Left lung (tissue), 4 donors: ENCODE measurements at regions not wholly inside any gene's neighbourhood (a gene's known extent, or its start where the extent isn't known, plus 50 kb on each side); places are given as distances from the start of the nearest gene placed in this dataset.

Experiments
- ATAC-seq: fragments of 200-7000 bp; cut with Tn5 transposase; one replicate; pipeline ENCODE4 v1.9.1; 2020; ENCODE audit warnings: moderate library complexity
- DNase-seq, 4 donors: peaks; one replicate each; pipeline ENCODE4 v3.0.0-alpha.2; 2013 to 2020
- H3K27ac ChIP-seq, 2 donors: fragments of 200-600 bp; sonication (generic) in 1 of 2; one replicate each; pipeline versions ENCODE4 v1.5.0 to v1.8.0; 2020 to 2021
- H3K27me3 ChIP-seq, 2 donors: fragments of 200-600 bp; sonication (generic) in 1 of 2; one replicate each; pipeline versions ENCODE4 v1.5.0 to v1.8.0; 2020 to 2021
- H3K36me3 ChIP-seq, 2 donors: fragments of 200-600 bp; sonication (generic) in 1 of 2; one replicate each; pipeline versions ENCODE4 v1.5.0 to v1.8.0; 2020 to 2021
- H3K4me1 ChIP-seq, 2 donors: fragments of 200-600 bp; one replicate each; pipeline ENCODE4 v1.8.0; 2021
- H3K4me3 ChIP-seq, 2 donors: fragments of 200-600 bp; sonication (generic) in 1 of 2; one replicate each; pipeline versions ENCODE4 v1.5.0 to v1.8.0; 2020 to 2021; ENCODE audit warnings: mild to moderate bottlenecking in 1 of 2
- H3K9me3 ChIP-seq, 2 donors: fragments of 200-600 bp; sonication (generic) in 1 of 2; one replicate each; pipeline versions ENCODE4 v1.5.0 to v1.8.0; 2020 to 2021
- intact Hi-C, 2 donors: fragments of 100-400 bp; cut with DNase I; formaldehyde crosslinking; loops; one replicate each; pipeline versions ENCODE4 v1.11.2 to v1.14.2; 2022
- TF ChIP-seq, protein P1 (sequence below), 2 donors: fragments of 200-600 bp; sonication (generic) in 1 of 2; IDR thresholded peaks; one replicate each; pipeline versions ENCODE4 v1.5.0 to v1.8.0; 2021; ENCODE audit warnings: antibody characterized with exemption in 2 of 2
- donor health status: DM: no; HTN: yes; CAD: no.
- donor health status: DM: no; HTN: no; CAD: no.

DNA sequence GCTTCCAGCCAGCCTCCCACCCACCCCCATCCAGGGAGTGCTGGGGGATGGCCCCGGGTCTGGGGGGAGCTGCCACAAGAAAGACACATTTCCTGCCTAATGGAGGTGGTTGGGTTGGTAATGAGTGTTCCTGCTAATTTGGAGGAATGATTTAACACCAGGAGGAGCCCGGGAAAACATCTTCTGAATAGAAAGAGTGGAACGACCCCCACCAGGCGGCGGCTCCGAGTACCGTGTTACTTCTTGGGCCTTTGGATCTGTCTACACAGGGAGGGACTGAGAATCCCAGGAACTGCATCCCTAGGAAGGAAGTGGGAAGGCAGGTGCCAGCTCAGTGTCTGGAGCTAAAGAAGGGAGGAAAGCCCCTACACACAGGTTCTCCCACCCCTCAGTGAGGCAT, 64.6 kb downstream of the TSPAN17 start:
- Histone ChIP-seq H3K36me3 (no peaks in the 10 kb centered on the region), H3K4me1 (no peaks in the 10 kb centered on the region), H3K9me3 (peaks cover 0 to 8% of the 10 kb centered on the region in 2 donors), H3K27me3 (peaks cover 0 to 88% of the 10 kb centered on the region in 2 donors), H3K27ac (no peak overlapping the region), H3K4me3 (no peak overlapping the region)
- intact Hi-C loops: no loop called here
- ATAC-seq (no peak), DNase-seq (no peak)
- TF ChIP-seq, protein P1, sequence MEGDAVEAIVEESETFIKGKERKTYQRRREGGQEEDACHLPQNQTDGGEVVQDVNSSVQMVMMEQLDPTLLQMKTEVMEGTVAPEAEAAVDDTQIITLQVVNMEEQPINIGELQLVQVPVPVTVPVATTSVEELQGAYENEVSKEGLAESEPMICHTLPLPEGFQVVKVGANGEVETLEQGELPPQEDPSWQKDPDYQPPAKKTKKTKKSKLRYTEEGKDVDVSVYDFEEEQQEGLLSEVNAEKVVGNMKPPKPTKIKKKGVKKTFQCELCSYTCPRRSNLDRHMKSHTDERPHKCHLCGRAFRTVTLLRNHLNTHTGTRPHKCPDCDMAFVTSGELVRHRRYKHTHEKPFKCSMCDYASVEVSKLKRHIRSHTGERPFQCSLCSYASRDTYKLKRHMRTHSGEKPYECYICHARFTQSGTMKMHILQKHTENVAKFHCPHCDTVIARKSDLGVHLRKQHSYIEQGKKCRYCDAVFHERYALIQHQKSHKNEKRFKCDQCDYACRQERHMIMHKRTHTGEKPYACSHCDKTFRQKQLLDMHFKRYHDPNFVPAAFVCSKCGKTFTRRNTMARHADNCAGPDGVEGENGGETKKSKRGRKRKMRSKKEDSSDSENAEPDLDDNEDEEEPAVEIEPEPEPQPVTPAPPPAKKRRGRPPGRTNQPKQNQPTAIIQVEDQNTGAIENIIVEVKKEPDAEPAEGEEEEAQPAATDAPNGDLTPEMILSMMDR (IDR thresholded peaks at IDR 0.05): no peak

DNA sequence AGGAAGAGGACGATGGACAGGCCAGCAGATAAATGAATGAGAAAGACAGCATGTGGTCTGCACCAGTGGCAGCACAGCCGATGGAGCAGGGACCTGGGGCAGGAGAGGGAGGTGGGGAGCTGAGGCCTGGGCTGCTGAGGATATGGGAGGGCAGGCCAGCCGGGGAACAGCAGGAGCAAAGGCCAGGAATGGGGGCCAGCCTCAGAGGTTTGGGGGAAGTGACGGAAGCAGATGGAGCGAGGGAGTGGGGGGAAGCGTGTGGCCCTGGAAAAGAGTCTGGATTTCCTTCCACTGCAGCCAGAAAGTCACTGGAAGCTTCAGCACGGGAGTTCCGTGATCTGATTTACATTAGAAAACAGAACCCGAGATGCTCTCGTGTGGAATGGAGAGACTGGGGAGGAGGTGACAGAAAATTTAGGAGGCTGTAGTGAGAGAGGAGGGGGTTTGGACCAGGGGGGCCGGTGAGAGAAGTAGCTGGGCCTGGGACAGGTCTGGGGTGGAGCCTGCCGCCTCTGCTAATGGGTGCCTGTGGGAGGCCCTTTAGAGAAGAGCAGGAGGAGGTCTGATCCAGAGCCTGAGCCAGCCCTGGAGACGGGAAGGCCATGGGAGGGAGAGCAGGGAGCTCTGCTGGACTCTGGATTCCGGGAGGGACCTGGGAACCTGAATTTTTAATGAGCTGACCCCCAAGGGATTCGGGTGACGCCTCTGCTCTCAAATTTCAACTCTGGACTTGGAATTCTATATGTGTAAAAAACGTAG, 65.4 kb downstream of the TSPAN17 start:
- TF ChIP-seq, protein P1 (IDR thresholded peaks at IDR 0.05): no peak
- intact Hi-C loops: no loop called here
- no peak for DNase-seq
- Histone ChIP-seq H3K27me3 (peaks cover 0 to 94% of the 10 kb centered on the region in 2 donors), H3K4me3 (no peak overlapping the region), H3K9me3 (peaks cover 0 to 8% of the 10 kb centered on the region in 2 donors), H3K27ac (no peak overlapping the region), H3K36me3 (no peaks in the 10 kb centered on the region), H3K4me1 (no peaks in the 10 kb centered on the region)
- no peak for ATAC-seq

DNA sequence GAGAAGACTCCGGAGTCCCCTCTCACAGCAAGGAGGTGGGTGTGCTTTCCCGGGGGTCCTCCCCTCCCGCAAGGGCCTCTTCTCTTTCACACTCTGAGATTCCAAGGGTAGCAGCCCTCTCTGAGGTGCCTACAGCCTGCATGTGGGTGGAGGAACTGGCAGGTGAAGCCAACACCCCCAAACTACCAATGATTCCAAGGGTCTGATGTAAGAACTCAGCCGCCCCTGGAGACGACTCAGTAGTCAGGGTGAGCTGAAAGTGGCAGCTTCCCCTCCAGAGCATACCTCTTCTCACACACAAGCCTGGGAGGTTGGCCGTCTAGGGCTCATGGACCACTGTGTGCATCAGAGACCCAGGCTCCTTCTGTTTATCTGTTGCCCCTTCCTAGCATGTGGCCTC, 66.1 kb downstream of the TSPAN17 start:
- ATAC-seq: no peak
- Histone ChIP-seq H3K27ac (no peak overlapping the region), H3K27me3 (peaks cover 0 to 94% of the 10 kb centered on the region in 2 donors), H3K4me3 (no peak overlapping the region), H3K36me3 (no peaks in the 10 kb centered on the region), H3K4me1 (no peaks in the 10 kb centered on the region), H3K9me3 (peaks cover 0 to 8% of the 10 kb centered on the region in 2 donors)
- intact Hi-C loops: no loop called here
- TF ChIP-seq, protein P1 (IDR thresholded peaks at IDR 0.05): no peak
- DNase-seq: no peak

DNA sequence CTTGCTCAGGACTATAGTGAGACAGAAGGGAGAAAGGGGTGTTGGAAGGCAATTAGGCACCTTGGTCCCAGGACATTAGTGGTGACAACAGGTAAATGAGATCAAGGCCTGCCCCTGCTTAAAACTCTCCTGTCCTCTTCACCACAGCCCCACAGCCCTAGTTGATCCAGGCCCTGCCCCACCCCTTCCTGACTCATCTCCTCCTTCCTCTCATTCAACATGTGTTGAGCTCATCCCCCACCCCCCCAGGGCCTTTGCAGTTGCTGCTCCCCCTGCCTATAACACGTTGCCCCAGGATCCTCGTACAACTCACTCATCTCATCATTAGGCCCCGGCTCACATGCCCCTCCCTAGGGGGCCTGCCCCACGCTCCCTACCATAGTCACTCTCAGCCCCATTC, 66.8 kb downstream of the TSPAN17 start:
- no peak overlapping the region for H3K4me3 ChIP-seq
- H3K27me3 ChIP-seq: peaks cover 0 to 96% of the 10 kb centered on the region in 2 donors
- peaks cover 0 to 8% of the 10 kb centered on the region in 2 donors for H3K9me3 ChIP-seq
- no peaks in the 10 kb centered on the region for H3K4me1 ChIP-seq
- no peak overlapping the region for H3K27ac ChIP-seq
- TF ChIP-seq, protein P1 (IDR thresholded peaks at IDR 0.05): no peak
- ATAC-seq (no peak), DNase-seq (no peak)
- intact Hi-C loops: no loop called here
- H3K36me3 ChIP-seq: no peaks in the 10 kb centered on the region

DNA sequence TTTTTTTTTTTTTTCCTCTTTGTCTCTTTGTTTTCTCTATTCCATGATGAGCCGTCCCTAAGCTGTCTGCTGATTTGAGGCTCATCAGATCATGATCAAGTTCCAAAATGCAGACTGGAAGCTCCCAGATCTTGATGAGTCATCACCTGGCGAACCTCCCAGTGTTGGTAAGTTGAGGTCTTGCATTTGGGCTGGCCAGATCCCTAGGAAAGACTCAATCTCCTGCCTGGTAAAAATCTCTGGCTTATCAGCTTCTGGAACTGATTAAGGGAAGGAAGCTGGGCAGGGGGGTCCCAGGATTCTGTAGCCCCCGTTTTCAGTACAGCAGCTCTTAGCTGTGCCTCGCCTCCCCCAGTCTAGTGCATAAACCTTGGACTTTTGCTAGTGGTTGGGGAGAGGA, 69.0 kb downstream of the TSPAN17 start:
- no peak for DNase-seq
- Histone ChIP-seq H3K9me3 (peaks cover 0 to 8% of the 10 kb centered on the region in 2 donors), H3K4me3 (no peak overlapping the region), H3K36me3 (no peaks in the 10 kb centered on the region), H3K27ac (no peak overlapping the region), H3K4me1 (no peaks in the 10 kb centered on the region), H3K27me3 (peaks cover 0 to 99% of the 10 kb centered on the region in 2 donors)
- intact Hi-C loops: no loop called here
- TF ChIP-seq, protein P1 (IDR thresholded peaks at IDR 0.05): no peak
- no peak for ATAC-seq
